Peyer's patch (tissue), 4 donors: ENCODE measurements at regions not wholly inside any gene's neighbourhood (a gene's known extent, or its start where the extent isn't known, plus 50 kb on each side); places are given as distances from the start of the nearest gene placed in this dataset.

Experiments used
- CTCF ChIP-seq, 6 experiments: fragments of 450-650 bp in 4 of 6; fragments of 200-600 bp in 2 of 6; sonication (generic) in 1 of 6; IDR thresholded peaks; one replicate each; pipeline ENCODE4 v1.5.1; 2017 to 2019; ENCODE audit warnings: antibody characterized with exemption in 6 of 6, mild to moderate bottlenecking in 3 of 6, moderate library complexity in 1 of 6
- POLR2A ChIP-seq, 2 donors: fragments of 450-650 bp; IDR thresholded peaks; one replicate each; pipeline ENCODE4 v1.5.1; 2017; ENCODE audit warnings: antibody characterized with exemption in 2 of 2, mild to moderate bottlenecking in 2 of 2, moderate library complexity in 2 of 2

- TF ChIP-seq CTCF (IDR thresholded peaks at IDR 0.05) (peak in 5 of 6 experiments; percentile 34 to 65 (median 61)), POLR2A (IDR thresholded peaks at IDR 0.05) (no peak)
Measured at GRCh38 chr5:39599721-39600431, 175.1 kb upstream of the DAB2 start.
